ENCODE measurements at regions not wholly inside any gene's neighbourhood (a gene's known extent, or its start where the extent isn't known, plus 50 kb on each side); places are given as distances from the start of the nearest gene placed in this dataset.

- ATAC-seq = no peak
- Mint-ChIP-seq H3K4me1 (peaks cover 13% of the 10 kb centered on the region), H3K27me3 (ENCODE audit: low read depth) (no peaks in the 10 kb centered on the region), H3K4me3 (no peak overlapping the region), H3K9me3 (peaks cover 5% of the 10 kb centered on the region), H3K27ac (no peak overlapping the region), H3K36me3 (peaks cover 5% of the 10 kb centered on the region)
- DNase-seq (ENCODE audit: low spot score) = no peak
- CTCF ChIA-PET = no interaction called here
- TF ChIP-seq, protein P1, sequence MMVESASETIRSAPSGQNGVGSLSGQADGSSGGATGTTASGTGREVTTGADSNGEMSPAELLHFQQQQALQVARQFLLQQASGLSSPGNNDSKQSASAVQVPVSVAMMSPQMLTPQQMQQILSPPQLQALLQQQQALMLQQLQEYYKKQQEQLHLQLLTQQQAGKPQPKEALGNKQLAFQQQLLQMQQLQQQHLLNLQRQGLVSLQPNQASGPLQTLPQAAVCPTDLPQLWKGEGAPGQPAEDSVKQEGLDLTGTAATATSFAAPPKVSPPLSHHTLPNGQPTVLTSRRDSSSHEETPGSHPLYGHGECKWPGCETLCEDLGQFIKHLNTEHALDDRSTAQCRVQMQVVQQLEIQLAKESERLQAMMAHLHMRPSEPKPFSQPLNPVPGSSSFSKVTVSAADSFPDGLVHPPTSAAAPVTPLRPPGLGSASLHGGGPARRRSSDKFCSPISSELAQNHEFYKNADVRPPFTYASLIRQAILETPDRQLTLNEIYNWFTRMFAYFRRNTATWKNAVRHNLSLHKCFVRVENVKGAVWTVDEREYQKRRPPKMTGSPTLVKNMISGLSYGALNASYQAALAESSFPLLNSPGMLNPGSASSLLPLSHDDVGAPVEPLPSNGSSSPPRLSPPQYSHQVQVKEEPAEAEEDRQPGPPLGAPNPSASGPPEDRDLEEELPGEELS (CRISPR knock-in tag; IDR thresholded peaks at IDR 0.05) = no peak
- no peak for TF ChIP-seq FOXJ3 (CRISPR knock-in tag; IDR thresholded peaks at IDR 0.05; ENCODE audit: borderline replicate concordance)
- no peak for TF ChIP-seq ZNF532 (CRISPR knock-in tag; IDR thresholded peaks at IDR 0.05; ENCODE audit: borderline replicate concordance)
- TF ChIP-seq NR1H2 (CRISPR knock-in tag; IDR thresholded peaks at IDR 0.05) = no peak
- no peak for TF ChIP-seq ELF4 (CRISPR knock-in tag; IDR thresholded peaks at IDR 0.05; ENCODE audit: low read depth)
- no peak for TF ChIP-seq CREM (CRISPR knock-in tag; IDR thresholded peaks at IDR 0.05)
- POLR2A ChIA-PET = no interaction called here
These were observed 1679.1 kb upstream of the PCDH20 start for GRCh38 chr13:63094717-63095116.

GRCh38 chr13:63093907-63094469, 1678.3 kb upstream of the PCDH20 start:
- H3K27ac Mint-ChIP-seq = no peak overlapping the region
- no peaks in the 10 kb centered on the region for H3K36me3 Mint-ChIP-seq
- no peaks in the 10 kb centered on the region for H3K9me3 Mint-ChIP-seq
- POLR2A ChIA-PET = no interaction called here
- ATAC-seq = no peak
- CTCF ChIA-PET = no interaction called here
- peaks cover 8% of the 10 kb centered on the region for H3K4me1 Mint-ChIP-seq
- no peak overlapping the region for H3K4me3 Mint-ChIP-seq
- DNase-seq (ENCODE audit: low spot score) = no peak
- H3K27me3 Mint-ChIP-seq (ENCODE audit: low read depth) = no peaks in the 10 kb centered on the region
- TF ChIP-seq NFATC4 (CRISPR knock-in tag; IDR thresholded peaks at IDR 0.05) = no peak
- no peak for TF ChIP-seq FOXP1 (CRISPR knock-in tag; IDR thresholded peaks at IDR 0.05; ENCODE audit: borderline replicate concordance)
- TF ChIP-seq, protein P2, sequence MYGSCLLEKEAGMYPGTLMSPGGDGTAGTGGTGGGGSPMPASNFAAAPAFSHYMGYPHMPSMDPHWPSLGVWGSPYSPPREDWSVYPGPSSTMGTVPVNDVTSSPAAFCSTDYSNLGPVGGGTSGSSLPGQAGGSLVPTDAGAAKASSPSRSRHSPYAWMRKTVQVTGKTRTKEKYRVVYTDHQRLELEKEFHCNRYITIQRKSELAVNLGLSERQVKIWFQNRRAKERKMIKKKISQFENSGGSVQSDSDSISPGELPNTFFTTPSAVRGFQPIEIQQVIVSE (CRISPR knock-in tag; IDR thresholded peaks at IDR 0.05; ENCODE audit: borderline replicate concordance) = no peak
- TF ChIP-seq TEAD4 (CRISPR knock-in tag; IDR thresholded peaks at IDR 0.05) = no peak
- TF ChIP-seq ATF1 (CRISPR knock-in tag; IDR thresholded peaks at IDR 0.05) = no peak
- no peak for TF ChIP-seq PRDM15 (CRISPR knock-in tag; IDR thresholded peaks at IDR 0.05)
- no peak for TF ChIP-seq ERG (CRISPR knock-in tag; IDR thresholded peaks at IDR 0.05)
- TF ChIP-seq, protein P3, sequence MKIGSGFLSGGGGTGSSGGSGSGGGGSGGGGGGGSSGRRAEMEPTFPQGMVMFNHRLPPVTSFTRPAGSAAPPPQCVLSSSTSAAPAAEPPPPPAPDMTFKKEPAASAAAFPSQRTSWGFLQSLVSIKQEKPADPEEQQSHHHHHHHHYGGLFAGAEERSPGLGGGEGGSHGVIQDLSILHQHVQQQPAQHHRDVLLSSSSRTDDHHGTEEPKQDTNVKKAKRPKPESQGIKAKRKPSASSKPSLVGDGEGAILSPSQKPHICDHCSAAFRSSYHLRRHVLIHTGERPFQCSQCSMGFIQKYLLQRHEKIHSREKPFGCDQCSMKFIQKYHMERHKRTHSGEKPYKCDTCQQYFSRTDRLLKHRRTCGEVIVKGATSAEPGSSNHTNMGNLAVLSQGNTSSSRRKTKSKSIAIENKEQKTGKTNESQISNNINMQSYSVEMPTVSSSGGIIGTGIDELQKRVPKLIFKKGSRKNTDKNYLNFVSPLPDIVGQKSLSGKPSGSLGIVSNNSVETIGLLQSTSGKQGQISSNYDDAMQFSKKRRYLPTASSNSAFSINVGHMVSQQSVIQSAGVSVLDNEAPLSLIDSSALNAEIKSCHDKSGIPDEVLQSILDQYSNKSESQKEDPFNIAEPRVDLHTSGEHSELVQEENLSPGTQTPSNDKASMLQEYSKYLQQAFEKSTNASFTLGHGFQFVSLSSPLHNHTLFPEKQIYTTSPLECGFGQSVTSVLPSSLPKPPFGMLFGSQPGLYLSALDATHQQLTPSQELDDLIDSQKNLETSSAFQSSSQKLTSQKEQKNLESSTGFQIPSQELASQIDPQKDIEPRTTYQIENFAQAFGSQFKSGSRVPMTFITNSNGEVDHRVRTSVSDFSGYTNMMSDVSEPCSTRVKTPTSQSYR (CRISPR knock-in tag; IDR thresholded peaks at IDR 0.05) = no peak
- TF ChIP-seq ZSCAN18 (CRISPR knock-in tag; IDR thresholded peaks at IDR 0.05) = no peak
- TF ChIP-seq NR1H2 (CRISPR knock-in tag; IDR thresholded peaks at IDR 0.05) = no peak
- no peak for TF ChIP-seq ZNF263 (CRISPR knock-in tag; IDR thresholded peaks at IDR 0.05; ENCODE audit: low read depth)
- no peak for TF ChIP-seq ZNF121 (CRISPR knock-in tag; IDR thresholded peaks at IDR 0.05)
